ENCODE measurements at regions not wholly inside any gene's neighbourhood (a gene's known extent, or its start where the extent isn't known, plus 50 kb on each side); places are given as distances from the start of the nearest gene placed in this dataset.

DNA sequence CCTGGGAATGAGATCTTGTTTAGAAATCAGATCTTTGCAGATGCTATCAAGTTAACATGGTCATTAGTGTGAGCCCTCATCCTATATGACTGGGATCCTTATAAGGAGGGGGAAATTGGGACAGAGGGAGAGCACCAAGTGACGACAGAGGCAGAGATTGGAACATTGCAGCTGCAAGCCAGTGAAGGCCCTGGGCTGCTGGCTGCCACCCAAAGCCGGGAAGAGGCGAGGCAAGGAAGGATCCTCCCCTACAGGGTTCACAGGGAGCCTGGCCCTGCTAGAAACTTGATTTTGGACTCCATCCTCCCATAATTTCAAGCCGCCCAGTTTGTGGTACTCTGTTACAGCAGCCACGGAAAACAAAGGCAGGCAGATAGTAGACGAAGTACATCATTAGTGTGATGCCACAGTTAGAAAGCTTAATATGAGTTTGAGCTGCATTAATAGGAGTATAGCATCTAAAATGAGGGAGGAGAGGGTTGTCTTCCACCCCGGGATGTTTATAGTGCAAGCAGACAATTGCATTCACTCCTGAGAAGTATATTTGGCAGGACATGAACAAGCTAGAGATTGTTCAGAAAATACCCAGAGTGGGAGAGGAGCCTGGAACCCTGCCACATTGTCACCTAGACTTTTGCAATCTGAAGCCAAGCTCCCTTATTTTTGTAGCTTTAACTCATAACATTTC, 56.8 kb upstream of the CLMP start:
- TF ChIP-seq ZFP3 (CRISPR knock-in tag; IDR thresholded peaks at IDR 0.05) (no peak), TCF4 (CRISPR knock-in tag; IDR thresholded peaks at IDR 0.05; ENCODE audit: borderline replicate concordance) (no peak), BACH2 (CRISPR knock-in tag; IDR thresholded peaks at IDR 0.05; ENCODE audit: borderline replicate concordance) (no peak), TOX (CRISPR knock-in tag; IDR thresholded peaks at IDR 0.05; ENCODE audit: borderline replicate concordance) (no peak), GLIS3 (CRISPR knock-in tag; IDR thresholded peaks at IDR 0.05) (no peak), ZC3H10 (CRISPR knock-in tag; IDR thresholded peaks at IDR 0.05) (no peak)
- TF ChIP-seq, protein P1, sequence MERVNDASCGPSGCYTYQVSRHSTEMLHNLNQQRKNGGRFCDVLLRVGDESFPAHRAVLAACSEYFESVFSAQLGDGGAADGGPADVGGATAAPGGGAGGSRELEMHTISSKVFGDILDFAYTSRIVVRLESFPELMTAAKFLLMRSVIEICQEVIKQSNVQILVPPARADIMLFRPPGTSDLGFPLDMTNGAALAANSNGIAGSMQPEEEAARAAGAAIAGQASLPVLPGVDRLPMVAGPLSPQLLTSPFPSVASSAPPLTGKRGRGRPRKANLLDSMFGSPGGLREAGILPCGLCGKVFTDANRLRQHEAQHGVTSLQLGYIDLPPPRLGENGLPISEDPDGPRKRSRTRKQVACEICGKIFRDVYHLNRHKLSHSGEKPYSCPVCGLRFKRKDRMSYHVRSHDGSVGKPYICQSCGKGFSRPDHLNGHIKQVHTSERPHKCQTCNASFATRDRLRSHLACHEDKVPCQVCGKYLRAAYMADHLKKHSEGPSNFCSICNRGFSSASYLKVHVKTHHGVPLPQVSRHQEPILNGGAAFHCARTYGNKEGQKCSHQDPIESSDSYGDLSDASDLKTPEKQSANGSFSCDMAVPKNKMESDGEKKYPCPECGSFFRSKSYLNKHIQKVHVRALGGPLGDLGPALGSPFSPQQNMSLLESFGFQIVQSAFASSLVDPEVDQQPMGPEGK (CRISPR knock-in tag; IDR thresholded peaks at IDR 0.05; ENCODE audit: borderline replicate concordance), result no peak
